Cardiac muscle cell (in vitro differentiated cells and primary cell): ENCODE measurements at regions not wholly inside any gene's neighbourhood (a gene's known extent, or its start where the extent isn't known, plus 50 kb on each side); places are given as distances from the start of the nearest gene placed in this dataset.

ENCODE experiments used
- DNase-seq, 2 donors: peaks; one replicate each; pipeline versions ENCODE4 v3.0.0 to v3.0.0-alpha.2; 2010 to 2017; ENCODE audit warnings: low read depth in 1 of 2, low spot score in 1 of 2
- H3K27ac ChIP-seq: fragments of 200-600 bp; sonication (generic); 2 replicates; pipeline ENCODE4 v1.5.1; 2016
- H3K27me3 ChIP-seq: fragments of 200-600 bp; sonication (generic); 2 replicates; pipeline ENCODE4 v1.6.0; 2016; ENCODE audit warnings: control low read depth
- H3K36me3 ChIP-seq: fragments of 200-600 bp; sonication (generic); 2 replicates; pipeline ENCODE4 v1.5.1; 2016; ENCODE audit warnings: control low read depth
- H3K4me1 ChIP-seq: fragments of 200-600 bp; sonication (generic); 2 replicates; pipeline ENCODE4 v1.8.1; 2017; ENCODE audit warnings: low read depth, mild to moderate bottlenecking, mixed run types
- H3K4me3 ChIP-seq: fragments of 200-600 bp; sonication (generic); 2 replicates; pipeline ENCODE4 v1.5.1; 2016; ENCODE audit warnings: mild to moderate bottlenecking
- H3K9me3 ChIP-seq: fragments of 200-600 bp; sonication (generic); 2 replicates; pipeline ENCODE4 v1.5.1; 2017; ENCODE audit warnings: low read depth, mild to moderate bottlenecking, control low read depth
- TF ChIP-seq, protein P1 (sequence below): IDR thresholded peaks from 2 replicates; pipeline ENCODE4 v1.5.1; 2012; ENCODE audit warnings: low read depth, mild to moderate bottlenecking, low read length

GRCh38 chr11:97871816-97872215 is 1148.9 kb upstream of the CNTN5 start:
- no peak overlapping the region for H3K27ac ChIP-seq
- DNase-seq = no peak
- no peaks in the 10 kb centered on the region for H3K4me1 ChIP-seq
- TF ChIP-seq, protein P1, sequence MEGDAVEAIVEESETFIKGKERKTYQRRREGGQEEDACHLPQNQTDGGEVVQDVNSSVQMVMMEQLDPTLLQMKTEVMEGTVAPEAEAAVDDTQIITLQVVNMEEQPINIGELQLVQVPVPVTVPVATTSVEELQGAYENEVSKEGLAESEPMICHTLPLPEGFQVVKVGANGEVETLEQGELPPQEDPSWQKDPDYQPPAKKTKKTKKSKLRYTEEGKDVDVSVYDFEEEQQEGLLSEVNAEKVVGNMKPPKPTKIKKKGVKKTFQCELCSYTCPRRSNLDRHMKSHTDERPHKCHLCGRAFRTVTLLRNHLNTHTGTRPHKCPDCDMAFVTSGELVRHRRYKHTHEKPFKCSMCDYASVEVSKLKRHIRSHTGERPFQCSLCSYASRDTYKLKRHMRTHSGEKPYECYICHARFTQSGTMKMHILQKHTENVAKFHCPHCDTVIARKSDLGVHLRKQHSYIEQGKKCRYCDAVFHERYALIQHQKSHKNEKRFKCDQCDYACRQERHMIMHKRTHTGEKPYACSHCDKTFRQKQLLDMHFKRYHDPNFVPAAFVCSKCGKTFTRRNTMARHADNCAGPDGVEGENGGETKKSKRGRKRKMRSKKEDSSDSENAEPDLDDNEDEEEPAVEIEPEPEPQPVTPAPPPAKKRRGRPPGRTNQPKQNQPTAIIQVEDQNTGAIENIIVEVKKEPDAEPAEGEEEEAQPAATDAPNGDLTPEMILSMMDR = no peak
- no peaks in the 10 kb centered on the region for H3K36me3 ChIP-seq
- H3K9me3 ChIP-seq = no peaks in the 10 kb centered on the region
- H3K4me3 ChIP-seq = no peak overlapping the region
- H3K27me3 ChIP-seq = no peaks in the 10 kb centered on the region

DNA sequence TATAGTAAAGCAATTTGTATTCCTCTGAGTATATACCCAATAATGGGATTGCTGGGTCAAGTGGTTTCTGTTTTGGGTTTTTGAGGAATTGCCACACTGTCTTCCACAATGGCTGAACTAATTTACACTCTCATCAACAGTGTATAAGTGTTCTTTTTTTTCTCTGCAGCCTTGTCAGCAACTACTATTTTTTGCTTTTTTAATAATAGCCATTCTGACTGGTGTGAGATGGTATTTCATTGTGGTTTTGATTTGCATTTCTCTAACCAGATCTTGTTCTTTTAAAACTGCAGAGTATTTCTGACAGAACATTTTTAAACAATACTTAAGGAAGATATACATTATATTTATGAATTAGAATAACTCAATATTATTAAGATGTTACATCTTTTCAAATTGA is 1140.5 kb upstream of the CNTN5 start:
- TF ChIP-seq, protein P1 = no peak
- H3K9me3 ChIP-seq = no peaks in the 10 kb centered on the region
- H3K4me1 ChIP-seq = no peaks in the 10 kb centered on the region
- no peaks in the 10 kb centered on the region for H3K27me3 ChIP-seq
- H3K4me3 ChIP-seq = no peak overlapping the region
- H3K27ac ChIP-seq = no peak overlapping the region
- H3K36me3 ChIP-seq = no peaks in the 10 kb centered on the region
- no peak for DNase-seq

GRCh38 chr11:97883086-97883485 is 1137.7 kb upstream of the CNTN5 start:
- no peak overlapping the region for H3K27ac ChIP-seq
- H3K36me3 ChIP-seq = no peaks in the 10 kb centered on the region
- H3K4me3 ChIP-seq = no peak overlapping the region
- TF ChIP-seq, protein P1 = no peak
- H3K4me1 ChIP-seq = no peaks in the 10 kb centered on the region
- DNase-seq = peak in 1 of 2 donors; percentile 21
- no peaks in the 10 kb centered on the region for H3K27me3 ChIP-seq
- H3K9me3 ChIP-seq = no peaks in the 10 kb centered on the region

DNA sequence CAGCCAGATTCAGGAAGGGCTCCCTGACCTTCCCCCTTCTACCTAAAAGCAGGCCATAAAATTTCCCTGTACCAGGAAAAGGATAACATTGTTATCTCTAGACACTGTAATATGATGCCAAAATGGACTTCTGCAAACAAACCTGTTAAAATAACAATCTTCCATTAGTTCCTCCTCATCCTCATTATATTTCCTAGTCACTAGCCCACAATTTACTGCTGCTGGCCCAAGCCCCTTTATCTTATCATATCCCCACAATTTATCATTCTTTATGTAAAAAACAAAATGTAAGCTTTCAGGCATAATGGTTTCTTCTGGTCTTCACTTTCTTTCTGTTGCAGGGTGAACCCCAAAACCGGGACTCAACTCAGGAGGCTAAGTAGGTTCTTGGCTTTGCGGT is 1132.1 kb upstream of the CNTN5 start:
- Histone ChIP-seq H3K27me3 (no peaks in the 10 kb centered on the region), H3K27ac (no peak overlapping the region), H3K9me3 (no peaks in the 10 kb centered on the region), H3K4me1 (no peaks in the 10 kb centered on the region), H3K36me3 (no peaks in the 10 kb centered on the region), H3K4me3 (no peak overlapping the region)
- TF ChIP-seq, protein P1 = no peak
- DNase-seq = no peak

DNA sequence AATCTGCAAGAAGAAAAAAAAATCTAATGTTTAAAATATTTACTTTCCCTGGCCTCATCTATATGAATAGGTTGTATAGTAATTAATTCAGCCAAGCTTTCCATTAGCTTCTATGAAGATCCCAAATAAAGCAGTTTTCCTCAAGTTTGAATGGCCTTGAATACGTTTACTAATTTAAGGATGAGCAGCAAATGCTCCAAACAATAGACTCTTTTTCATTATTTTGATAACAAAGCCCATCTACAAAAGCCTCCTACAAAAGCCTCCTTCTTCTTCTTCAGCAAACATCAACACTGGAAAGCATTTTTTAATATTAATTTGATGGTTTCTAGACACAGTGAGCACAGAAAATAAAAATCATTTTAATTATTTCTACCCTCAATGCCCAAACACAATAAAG is 1130.3 kb upstream of the CNTN5 start:
- peaks cover 4% of the 10 kb centered on the region for H3K4me1 ChIP-seq
- no peak overlapping the region for H3K27ac ChIP-seq
- DNase-seq = no peak
- no peaks in the 10 kb centered on the region for H3K27me3 ChIP-seq
- TF ChIP-seq, protein P1 = no peak
- no peaks in the 10 kb centered on the region for H3K36me3 ChIP-seq
- H3K4me3 ChIP-seq = no peak overlapping the region
- H3K9me3 ChIP-seq = no peaks in the 10 kb centered on the region

- Histone ChIP-seq H3K4me1 (peaks cover 7% of the 10 kb centered on the region), H3K27me3 (no peaks in the 10 kb centered on the region), H3K27ac (no peak overlapping the region), H3K36me3 (no peaks in the 10 kb centered on the region), H3K9me3 (no peaks in the 10 kb centered on the region), H3K4me3 (no peak overlapping the region)
- DNase-seq = no peak
- TF ChIP-seq, protein P1 = no peak
Measured at GRCh38 chr11:97893612-97894011, 1127.1 kb upstream of the CNTN5 start.
